Pancreas (tissue), 10 donors: ENCODE measurements at regions not wholly inside any gene's neighbourhood (a gene's known extent, or its start where the extent isn't known, plus 50 kb on each side); places are given as distances from the start of the nearest gene placed in this dataset.

Experiments used
- ATAC-seq, 4 donors: fragments of 200-7000 bp; cut with Tn5 transposase; one replicate each; pipeline versions ENCODE4 v1.8.0 to v1.9.1; 2020; ENCODE audit warnings: mild to moderate bottlenecking in 4 of 4, moderate library complexity in 4 of 4
- DNase-seq, 6 donors: peaks; one replicate each; pipeline ENCODE4 v3.0.0-alpha.2; 2020
- FAIRE-seq: peaks from 2 replicates; lab custom pipeline; 2012; peaks lifted over from hg19 to GRCh38; lab: Jason Lieb, UNC
- H3K27ac ChIP-seq, 4 donors: fragments of 200-600 bp; sonication (generic); 1 replicate in 3 of 4; 2 replicates in 1 of 4; pipeline versions ENCODE4 v1.5.0 to v1.8.0; 2020
- H3K27me3 ChIP-seq, 4 donors: fragments of 200-600 bp; one replicate each; pipeline ENCODE4 v1.8.0; 2021
- H3K36me3 ChIP-seq, 3 donors: fragments of 200-600 bp; sonication (generic) in 1 of 3; one replicate each; pipeline versions ENCODE4 v1.5.0 to v1.8.0; 2020 to 2021
- H3K4me1 ChIP-seq, 3 donors: fragments of 200-600 bp; one replicate each; pipeline ENCODE4 v1.8.0; 2021
- H3K4me3 ChIP-seq, 4 donors: fragments of 200-600 bp; sonication (generic) in 2 of 4; one replicate each; pipeline versions ENCODE4 v1.5.0 to v1.8.0; 2020 to 2021
- H3K9me3 ChIP-seq, 4 donors: fragments of 200-600 bp; one replicate each; pipeline ENCODE4 v1.8.0; 2021
- CTCF ChIP-seq, 4 donors: fragments of 200-600 bp; sonication (generic) in 3 of 4; IDR thresholded peaks; one replicate each; pipeline versions ENCODE4 v1.5.0 to v1.8.0; 2021; ENCODE audit warnings: antibody characterized with exemption in 4 of 4
- WGBS, 2 donors: extraction: QIAGEN DNeasy Blood & Tissue Kit; methylation state at CpG; one replicate each; pipeline ENCODE4 v1.1.7; 2013; 5-methylcytosine and 5-hydroxymethylcytosine counted together
- intact Hi-C, 3 donors: fragments of 100-400 bp; cut with DNase I; formaldehyde crosslinking; loops; one replicate each; pipeline versions ENCODE4 v1.11.1 to v1.14.2; 2022
- donor health status: healthy with polysubstance abuse.
- donor health status: DM: no; HTN: no; CAD: no; lungs with moderate emphysema.
- donor health status: DM: no; HTN: no; CAD: no.
- donor health status: control.
- donor health status: control.
- donor health status: Bipolar disorder and iron deficiency.
- donor health status: DM: yes; HTN: yes; CAD: no.
- donor health status: DM: no; HTN: no; CAD: no.
- donor health status: DM: no; HTN: no; CAD: no.
- donor health status: DM: yes; HTN: yes; CAD: no.

- 49 to 50% methylated on average over 4 of the region's 4 CpGs for WGBS, 2 donors
- no peaks in the 10 kb centered on the region for H3K27me3 ChIP-seq
- no peaks in the 10 kb centered on the region for H3K4me1 ChIP-seq
- intact Hi-C loops = loop anchor here in 1 of 3 donors (10.0 kb wide), 1 partner anchor 198 kb away; the partner anchor contains the start of gene MYO10
- H3K9me3 ChIP-seq = no peaks in the 10 kb centered on the region
- no peak overlapping the region for H3K4me3 ChIP-seq
- no peak overlapping the region for H3K27ac ChIP-seq
- ATAC-seq (peak in 3 of 4 donors; percentile 60 to 69 (median 65)), FAIRE-seq (no peak), DNase-seq (no peak)
- no peaks in the 10 kb centered on the region for H3K36me3 ChIP-seq
- TF ChIP-seq CTCF (IDR thresholded peaks at IDR 0.05) = peak; percentile 26 to 68 (median 53)
Measured at GRCh38 chr5:17132444-17133083, 84.9 kb upstream of the BASP1 start.

GRCh38 chr5:17135050-17135449 is 82.4 kb upstream of the BASP1 start:
- intact Hi-C loops = loop anchor here in 1 of 3 donors (10.0 kb wide), 1 partner anchor 200 kb away; the partner anchor contains the start of gene MYO10
- Histone ChIP-seq H3K36me3 (no peaks in the 10 kb centered on the region), H3K4me1 (no peaks in the 10 kb centered on the region), H3K27ac (no peak overlapping the region), H3K9me3 (no peaks in the 10 kb centered on the region), H3K4me3 (no peak overlapping the region), H3K27me3 (no peaks in the 10 kb centered on the region)
- no peak for TF ChIP-seq CTCF (IDR thresholded peaks at IDR 0.05)
- WGBS, 2 donors = 79 to 87% methylated on average over 3 of the region's 3 CpGs
- no peak for DNase-seq
- no peak for FAIRE-seq
- no peak for ATAC-seq

- Histone ChIP-seq H3K27ac (no peak overlapping the region), H3K36me3 (no peaks in the 10 kb centered on the region), H3K27me3 (no peaks in the 10 kb centered on the region), H3K9me3 (no peaks in the 10 kb centered on the region), H3K4me1 (no peaks in the 10 kb centered on the region), H3K4me3 (no peak overlapping the region)
- FAIRE-seq (no peak), DNase-seq (no peak), ATAC-seq (no peak)
- no peak for TF ChIP-seq CTCF (IDR thresholded peaks at IDR 0.05)
- intact Hi-C loops = no loop called here
- 60 to 62% methylated on average over 7 of the region's 7 CpGs for WGBS, 2 donors
Measured at GRCh38 chr5:17143335-17143734, 74.1 kb upstream of the BASP1 start.

GRCh38 chr5:17146280-17146841 is 71.1 kb upstream of the BASP1 start:
- intact Hi-C loops = no loop called here
- DNase-seq (no peak), ATAC-seq (no peak), FAIRE-seq (no peak)
- no peaks in the 10 kb centered on the region for H3K9me3 ChIP-seq
- no peak for TF ChIP-seq CTCF (IDR thresholded peaks at IDR 0.05)
- H3K36me3 ChIP-seq = no peaks in the 10 kb centered on the region
- no peak overlapping the region for H3K27ac ChIP-seq
- no peaks in the 10 kb centered on the region for H3K4me1 ChIP-seq
- 86 to 87% methylated on average over 5 of the region's 5 CpGs for WGBS, 2 donors
- no peaks in the 10 kb centered on the region for H3K27me3 ChIP-seq
- no peak overlapping the region for H3K4me3 ChIP-seq

- 88% methylated on average over 9 of the region's 9 CpGs for WGBS, 2 donors
- no peak for ATAC-seq
Measured at GRCh38 chr5:17147170-17147569, 70.3 kb upstream of the BASP1 start.

More at GRCh38 chr5:17147170-17147569, 70.3 kb upstream of the BASP1 start:
- Histone ChIP-seq H3K4me1 (no peaks in the 10 kb centered on the region), H3K36me3 (no peaks in the 10 kb centered on the region), H3K9me3 (no peaks in the 10 kb centered on the region), H3K4me3 (no peak overlapping the region), H3K27ac (no peak overlapping the region), H3K27me3 (no peaks in the 10 kb centered on the region)
- TF ChIP-seq CTCF (IDR thresholded peaks at IDR 0.05) = no peak
- no peak for FAIRE-seq
- no peak for DNase-seq
- intact Hi-C loops = no loop called here
